NB4 (cell line): ENCODE measurements at regions not wholly inside any gene's neighbourhood (a gene's known extent, or its start where the extent isn't known, plus 50 kb on each side); places are given as distances from the start of the nearest gene placed in this dataset.

Experiments used
- POLR2A ChIP-seq: IDR thresholded peaks from 2 replicates; pipeline ENCODE4 v1.6.1; 2011; ENCODE audit warnings: mild to moderate bottlenecking; ENCODE audit not compliant: insufficient read length; ENCODE audit errors: extremely low read depth
- TF ChIP-seq, protein P1 (sequence below): IDR thresholded peaks from one replicate; pipeline ENCODE4 v1.5.1; 2012; ENCODE audit warnings: low read depth, low read length

- no peak for TF ChIP-seq POLR2A
- TF ChIP-seq, protein P1, sequence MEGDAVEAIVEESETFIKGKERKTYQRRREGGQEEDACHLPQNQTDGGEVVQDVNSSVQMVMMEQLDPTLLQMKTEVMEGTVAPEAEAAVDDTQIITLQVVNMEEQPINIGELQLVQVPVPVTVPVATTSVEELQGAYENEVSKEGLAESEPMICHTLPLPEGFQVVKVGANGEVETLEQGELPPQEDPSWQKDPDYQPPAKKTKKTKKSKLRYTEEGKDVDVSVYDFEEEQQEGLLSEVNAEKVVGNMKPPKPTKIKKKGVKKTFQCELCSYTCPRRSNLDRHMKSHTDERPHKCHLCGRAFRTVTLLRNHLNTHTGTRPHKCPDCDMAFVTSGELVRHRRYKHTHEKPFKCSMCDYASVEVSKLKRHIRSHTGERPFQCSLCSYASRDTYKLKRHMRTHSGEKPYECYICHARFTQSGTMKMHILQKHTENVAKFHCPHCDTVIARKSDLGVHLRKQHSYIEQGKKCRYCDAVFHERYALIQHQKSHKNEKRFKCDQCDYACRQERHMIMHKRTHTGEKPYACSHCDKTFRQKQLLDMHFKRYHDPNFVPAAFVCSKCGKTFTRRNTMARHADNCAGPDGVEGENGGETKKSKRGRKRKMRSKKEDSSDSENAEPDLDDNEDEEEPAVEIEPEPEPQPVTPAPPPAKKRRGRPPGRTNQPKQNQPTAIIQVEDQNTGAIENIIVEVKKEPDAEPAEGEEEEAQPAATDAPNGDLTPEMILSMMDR, result no peak
These were observed 152.6 kb downstream of the PLPP3 start for GRCh38 chr1:56426587-56427381.
